K562 (cell line): ENCODE measurements at regions not wholly inside any gene's neighbourhood (a gene's known extent, or its start where the extent isn't known, plus 50 kb on each side); places are given as distances from the start of the nearest gene placed in this dataset.

ENCODE experiments used
- BRCA1 ChIP-seq, 2 experiments: fragments of 450-650 bp in 1 of 2; sonication (generic) in 1 of 2; formaldehyde crosslinking in 1 of 2; IDR thresholded peaks; 2 replicates each; pipeline versions ENCODE4 v1.5.0 to v1.6.1; 2017 to 2020; ENCODE audit warnings: mild to moderate bottlenecking in 1 of 2, missing genetic modification reagents in 1 of 2
- JUNB ChIP-seq: fragments of 450-650 bp; formaldehyde crosslinking; conservative IDR thresholded peaks from 2 replicates; pipeline ENCODE4 v1.4.0; 2020; ENCODE audit warnings: mild to moderate bottlenecking
- MTF1 ChIP-seq: fragments of 250-450 bp; sonication (Bioruptor Pico); IDR thresholded peaks from 2 replicates; pipeline ENCODE4 v1.9.0; 2021; ENCODE audit warnings: moderate library complexity, mild to moderate bottlenecking, inconsistent platforms, borderline replicate concordance
- POLR2A ChIP-seq: fragments of 450-650 bp; conservative IDR thresholded peaks from 2 replicates; pipeline ENCODE4 v1.6.1; 2016
- RAD51 ChIP-seq: fragments of 450-650 bp; IDR thresholded peaks from 2 replicates; pipeline ENCODE4 v1.7.1; 2016; ENCODE audit warnings: low read depth, mild to moderate bottlenecking, borderline replicate concordance
- TF ChIP-seq, protein P1 (sequence below): fragments of 250-450 bp; sonication (Bioruptor Pico); IDR thresholded peaks from 2 replicates; pipeline ENCODE4 v1.5.0; 2021; ENCODE audit warnings: mild to moderate bottlenecking, moderate library complexity

DNA sequence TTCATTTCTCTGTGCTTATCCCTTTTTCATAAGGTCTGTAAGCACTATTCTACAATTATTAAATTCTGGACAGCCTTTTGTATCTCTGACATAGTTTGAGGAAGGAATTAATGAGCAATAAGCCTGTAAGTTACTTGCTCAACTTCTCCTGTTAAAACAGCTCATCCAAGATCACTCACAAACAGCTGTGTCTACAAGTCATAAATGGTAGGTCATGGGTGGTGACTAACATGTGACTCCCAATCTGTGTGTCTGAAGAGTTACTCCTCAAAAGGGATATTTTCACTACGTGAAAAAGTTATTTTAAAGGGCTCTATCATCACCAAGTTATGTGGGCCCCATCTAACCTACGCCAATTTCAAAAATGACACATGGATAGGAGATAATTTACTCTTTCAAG lies 145.2 kb upstream of the CBLB start:
- TF ChIP-seq MTF1 (CRISPR knock-in tag) (no peak), BRCA1 (IDR thresholded peaks at IDR 0.05) (no peak), BRCA1 (CRISPR knock-in tag; IDR thresholded peaks at IDR 0.05) (no peak), RAD51 (no peak), POLR2A (no peak), JUNB (no peak)
- TF ChIP-seq, protein P1, sequence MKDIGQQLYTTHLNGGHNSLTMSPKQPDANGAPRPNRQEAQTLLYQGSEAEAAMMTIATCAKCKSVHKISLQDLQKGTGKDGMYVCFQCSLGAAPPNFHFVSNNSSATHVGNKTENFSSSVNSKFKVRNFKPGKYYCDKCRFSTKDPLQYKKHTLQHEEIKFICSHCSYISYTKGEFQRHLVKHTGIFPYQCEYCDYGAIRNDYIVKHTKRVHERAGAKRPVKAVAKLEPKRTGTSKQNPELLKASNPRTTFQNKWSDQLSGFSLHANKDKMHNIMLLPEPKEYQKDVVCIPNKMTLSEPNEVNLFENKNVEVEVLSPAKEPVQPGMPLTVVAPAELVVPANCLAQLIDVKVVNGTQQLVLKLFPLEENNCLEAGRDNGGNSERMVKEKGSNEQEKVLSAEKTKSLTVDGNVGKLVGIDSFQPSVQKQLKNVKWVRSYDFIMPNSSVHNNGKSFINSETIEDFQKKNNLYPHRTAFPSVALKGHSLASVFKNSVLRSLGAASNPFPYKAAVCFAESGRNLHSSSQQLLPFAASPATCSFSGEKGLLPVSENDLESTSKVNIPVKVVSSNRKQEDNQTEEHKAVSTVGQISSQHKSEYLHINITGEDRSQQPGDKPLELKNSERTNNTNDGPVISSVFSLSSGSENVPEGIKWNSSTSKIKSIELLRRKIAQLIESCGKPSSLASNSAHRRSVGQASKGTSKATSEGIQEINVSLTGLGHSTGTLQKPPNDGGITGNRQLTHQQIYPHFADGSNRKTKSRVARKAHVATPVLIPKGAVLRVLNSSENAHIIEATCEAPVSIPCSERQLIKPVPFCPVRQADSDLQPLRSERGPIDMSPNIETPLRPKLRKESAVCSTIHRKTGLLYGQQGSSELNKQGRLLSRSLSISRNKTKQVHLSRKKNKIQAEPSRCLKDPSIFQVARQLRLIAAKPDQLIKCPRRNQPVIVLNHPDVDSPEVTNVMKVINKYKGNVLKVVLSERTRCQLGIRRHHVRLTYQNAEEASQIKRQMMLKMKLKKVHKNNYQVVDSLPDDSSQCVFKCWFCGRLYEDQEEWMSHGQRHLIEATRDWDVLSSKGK, result no peak
